ENCODE measurements at regions not wholly inside any gene's neighbourhood (a gene's known extent, or its start where the extent isn't known, plus 50 kb on each side); places are given as distances from the start of the nearest gene placed in this dataset.

DNA sequence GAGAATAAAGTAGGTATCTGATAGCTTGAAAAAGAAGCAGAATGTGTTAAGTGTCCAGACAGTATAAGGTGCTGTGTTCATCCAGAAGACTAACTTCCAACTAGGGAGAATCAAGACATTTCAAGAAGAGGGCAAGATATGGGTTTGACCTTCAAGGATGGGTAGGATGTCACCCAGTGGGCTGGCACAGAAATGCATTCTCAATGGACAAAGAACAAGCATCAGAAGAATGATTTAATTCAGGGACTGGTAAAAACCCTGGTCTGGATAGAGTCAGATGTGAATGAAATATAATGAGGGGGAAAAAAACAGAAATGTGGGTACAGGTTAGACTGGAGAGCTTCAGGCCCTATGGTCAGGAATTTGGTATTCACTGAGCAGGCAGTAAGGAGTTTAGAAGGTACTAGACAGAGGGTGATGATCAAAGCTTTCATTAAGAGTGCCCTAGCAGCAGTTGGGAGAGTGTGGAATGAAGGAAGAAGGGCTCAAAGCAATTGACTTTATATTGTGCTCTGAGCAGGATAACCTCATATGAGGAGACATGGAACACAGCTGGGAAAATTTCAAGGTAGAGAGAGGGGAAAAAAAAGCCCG, 180.7 kb upstream of the ANK3 start:
- WGBS (ENCODE audit: insufficient coverage), result 67% methylated on average over 1 of the region's 1 CpG
- Histone ChIP-seq H3K9me3 (ENCODE audit: control insufficient read depth, insufficient read depth, low read length) (no peaks in the 10 kb centered on the region), H3K27me3 (ENCODE audit: control insufficient read depth, insufficient read depth, low read length) (no peaks in the 10 kb centered on the region), H3K36me3 (ENCODE audit: control insufficient read depth, insufficient read depth, low read length) (no peaks in the 10 kb centered on the region), H3K4me3 (ENCODE audit: low read length) (no peak overlapping the region), H3K27ac (ENCODE audit: low read length) (no peak overlapping the region), H3K4me1 (ENCODE audit: control insufficient read depth, insufficient read depth, low read length) (peaks cover 6% of the 10 kb centered on the region)
- no peak overlapping the region for H3K27ac Mint-ChIP-seq
- TF ChIP-seq, protein P1, sequence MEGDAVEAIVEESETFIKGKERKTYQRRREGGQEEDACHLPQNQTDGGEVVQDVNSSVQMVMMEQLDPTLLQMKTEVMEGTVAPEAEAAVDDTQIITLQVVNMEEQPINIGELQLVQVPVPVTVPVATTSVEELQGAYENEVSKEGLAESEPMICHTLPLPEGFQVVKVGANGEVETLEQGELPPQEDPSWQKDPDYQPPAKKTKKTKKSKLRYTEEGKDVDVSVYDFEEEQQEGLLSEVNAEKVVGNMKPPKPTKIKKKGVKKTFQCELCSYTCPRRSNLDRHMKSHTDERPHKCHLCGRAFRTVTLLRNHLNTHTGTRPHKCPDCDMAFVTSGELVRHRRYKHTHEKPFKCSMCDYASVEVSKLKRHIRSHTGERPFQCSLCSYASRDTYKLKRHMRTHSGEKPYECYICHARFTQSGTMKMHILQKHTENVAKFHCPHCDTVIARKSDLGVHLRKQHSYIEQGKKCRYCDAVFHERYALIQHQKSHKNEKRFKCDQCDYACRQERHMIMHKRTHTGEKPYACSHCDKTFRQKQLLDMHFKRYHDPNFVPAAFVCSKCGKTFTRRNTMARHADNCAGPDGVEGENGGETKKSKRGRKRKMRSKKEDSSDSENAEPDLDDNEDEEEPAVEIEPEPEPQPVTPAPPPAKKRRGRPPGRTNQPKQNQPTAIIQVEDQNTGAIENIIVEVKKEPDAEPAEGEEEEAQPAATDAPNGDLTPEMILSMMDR (IDR thresholded peaks at IDR 0.05), result no peak
- peaks cover 10 to 15% of the 10 kb centered on the region in 2 donors for H3K4me1 Mint-ChIP-seq
- peaks cover 12 to 17% of the 10 kb centered on the region in 2 donors for H3K27me3 Mint-ChIP-seq (ENCODE audit: low read depth in 2 of 2)
- ATAC-seq (no peak), DNase-seq (no peak)
- H3K36me3 Mint-ChIP-seq, result no peaks in the 10 kb centered on the region
- no peak overlapping the region for H3K4me3 Mint-ChIP-seq
- H3K9me3 Mint-ChIP-seq, result peaks cover 5 to 14% of the 10 kb centered on the region in 2 donors
- intact Hi-C loops (cut with micrococcal nuclease), result no loop called here

DNA sequence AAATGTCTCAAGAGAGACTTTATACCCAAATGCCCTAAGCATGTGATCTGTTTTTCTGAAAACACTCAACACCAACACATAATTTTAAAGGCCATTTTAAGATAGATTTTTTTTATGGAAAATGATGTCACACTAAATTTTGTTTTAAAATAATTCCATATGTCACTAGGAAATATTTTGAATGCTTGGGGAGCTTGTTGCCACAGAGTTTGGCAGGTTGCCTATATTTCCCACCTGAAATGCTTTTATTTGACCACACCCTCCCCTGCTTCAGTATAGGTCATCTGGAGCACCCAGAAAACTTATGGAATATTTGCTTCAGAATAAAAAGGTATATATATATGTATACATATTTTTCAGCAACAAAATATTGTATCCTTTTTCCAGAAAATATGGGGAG, 180.0 kb upstream of the ANK3 start:
- peaks cover 6% of the 10 kb centered on the region for H3K4me1 ChIP-seq (ENCODE audit: control insufficient read depth, insufficient read depth, low read length)
- H3K4me3 ChIP-seq (ENCODE audit: low read length), result no peak overlapping the region
- H3K4me3 Mint-ChIP-seq, result no peak overlapping the region
- H3K27me3 Mint-ChIP-seq (ENCODE audit: low read depth in 2 of 2), result peaks cover 12 to 17% of the 10 kb centered on the region in 2 donors
- intact Hi-C loops (cut with micrococcal nuclease), result no loop called here
- H3K4me1 Mint-ChIP-seq, result peaks cover 10 to 15% of the 10 kb centered on the region in 2 donors
- H3K27ac ChIP-seq (ENCODE audit: low read length), result no peak overlapping the region
- peaks cover 5 to 12% of the 10 kb centered on the region in 2 donors for H3K9me3 Mint-ChIP-seq
- no peaks in the 10 kb centered on the region for H3K9me3 ChIP-seq (ENCODE audit: control insufficient read depth, insufficient read depth, low read length)
- no peak for ATAC-seq
- TF ChIP-seq, protein P1 (IDR thresholded peaks at IDR 0.05), result no peak
- DNase-seq, result no peak
- no peaks in the 10 kb centered on the region for H3K36me3 Mint-ChIP-seq
- H3K27me3 ChIP-seq (ENCODE audit: control insufficient read depth, insufficient read depth, low read length), result no peaks in the 10 kb centered on the region
- no peak overlapping the region for H3K27ac Mint-ChIP-seq
- no peaks in the 10 kb centered on the region for H3K36me3 ChIP-seq (ENCODE audit: control insufficient read depth, insufficient read depth, low read length)

DNA sequence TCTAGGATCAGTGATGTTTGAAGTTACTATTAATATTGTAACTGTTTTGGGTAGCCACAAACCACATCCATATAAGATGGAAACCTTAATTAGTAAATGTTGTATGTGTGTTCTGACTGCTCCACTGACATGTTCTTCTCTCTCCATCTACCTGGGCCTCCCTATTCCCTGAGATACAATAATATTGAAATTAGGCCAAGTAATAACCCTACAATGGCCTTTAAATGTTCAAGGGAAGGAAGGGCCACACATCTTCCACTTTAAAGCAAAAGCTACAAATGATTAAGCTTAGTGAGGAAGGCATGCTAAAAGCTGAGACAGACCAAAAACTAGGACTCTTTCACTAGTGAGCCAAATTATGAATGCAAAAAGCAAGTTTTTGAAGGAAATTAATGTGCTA, 176.4 kb upstream of the ANK3 start:
- H3K27ac Mint-ChIP-seq, result no peak overlapping the region
- no peaks in the 10 kb centered on the region for H3K27me3 ChIP-seq (ENCODE audit: control insufficient read depth, insufficient read depth, low read length)
- H3K9me3 Mint-ChIP-seq, result peaks cover 5 to 12% of the 10 kb centered on the region in 2 donors
- H3K27me3 Mint-ChIP-seq (ENCODE audit: low read depth in 2 of 2), result no peaks in the 10 kb centered on the region
- ATAC-seq, result no peak
- H3K9me3 ChIP-seq (ENCODE audit: control insufficient read depth, insufficient read depth, low read length), result no peaks in the 10 kb centered on the region
- intact Hi-C loops (cut with micrococcal nuclease), result no loop called here
- TF ChIP-seq, protein P1 (IDR thresholded peaks at IDR 0.05), result no peak
- DNase-seq, result no peak
- H3K36me3 ChIP-seq (ENCODE audit: control insufficient read depth, insufficient read depth, low read length), result no peaks in the 10 kb centered on the region
- no peak overlapping the region for H3K4me3 ChIP-seq (ENCODE audit: low read length)
- no peaks in the 10 kb centered on the region for H3K36me3 Mint-ChIP-seq
- H3K4me1 Mint-ChIP-seq, result no peaks in the 10 kb centered on the region
- H3K4me3 Mint-ChIP-seq, result no peak overlapping the region
- H3K4me1 ChIP-seq (ENCODE audit: control insufficient read depth, insufficient read depth, low read length), result no peaks in the 10 kb centered on the region
- H3K27ac ChIP-seq (ENCODE audit: low read length), result no peak overlapping the region

DNA sequence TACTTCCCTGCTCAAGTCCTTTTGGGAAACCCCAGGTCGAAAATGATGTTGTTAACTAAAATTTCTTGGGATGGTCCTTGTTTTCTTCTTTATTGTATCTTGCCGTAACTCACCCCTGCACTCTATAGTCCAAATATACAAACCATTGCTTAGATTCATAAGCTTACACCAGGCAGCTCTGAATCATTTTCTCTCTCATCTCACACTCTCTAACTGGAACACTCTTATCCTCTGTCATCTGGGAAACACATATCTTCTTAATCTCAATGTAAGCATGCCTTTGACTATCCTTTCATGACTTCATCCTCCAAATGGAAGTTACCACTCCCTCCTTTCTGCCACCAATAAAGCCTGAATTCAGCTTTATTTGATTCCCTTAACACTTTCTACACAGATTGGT, 175.8 kb upstream of the ANK3 start:
- DNase-seq, result no peak
- no peaks in the 10 kb centered on the region for H3K36me3 ChIP-seq (ENCODE audit: control insufficient read depth, insufficient read depth, low read length)
- Mint-ChIP-seq H3K9me3 (peaks cover 5 to 12% of the 10 kb centered on the region in 2 donors), H3K4me3 (no peak overlapping the region), H3K4me1 (no peaks in the 10 kb centered on the region), H3K36me3 (no peaks in the 10 kb centered on the region), H3K27ac (no peak overlapping the region), H3K27me3 (ENCODE audit: low read depth in 2 of 2) (no peaks in the 10 kb centered on the region)
- no peaks in the 10 kb centered on the region for H3K9me3 ChIP-seq (ENCODE audit: control insufficient read depth, insufficient read depth, low read length)
- no peak overlapping the region for H3K27ac ChIP-seq (ENCODE audit: low read length)
- H3K27me3 ChIP-seq (ENCODE audit: control insufficient read depth, insufficient read depth, low read length), result no peaks in the 10 kb centered on the region
- TF ChIP-seq, protein P1 (IDR thresholded peaks at IDR 0.05), result no peak
- WGBS (ENCODE audit: insufficient coverage), result 67% methylated on average over 2 of the region's 2 CpGs
- no peak overlapping the region for H3K4me3 ChIP-seq (ENCODE audit: low read length)
- no peak for ATAC-seq
- H3K4me1 ChIP-seq (ENCODE audit: control insufficient read depth, insufficient read depth, low read length), result no peaks in the 10 kb centered on the region
- intact Hi-C loops (cut with micrococcal nuclease), result no loop called here

All from natural killer cell (primary cell).